ENCODE measurements at regions not wholly inside any gene's neighbourhood (a gene's known extent, or its start where the extent isn't known, plus 50 kb on each side); places are given as distances from the start of the nearest gene placed in this dataset.

DNA sequence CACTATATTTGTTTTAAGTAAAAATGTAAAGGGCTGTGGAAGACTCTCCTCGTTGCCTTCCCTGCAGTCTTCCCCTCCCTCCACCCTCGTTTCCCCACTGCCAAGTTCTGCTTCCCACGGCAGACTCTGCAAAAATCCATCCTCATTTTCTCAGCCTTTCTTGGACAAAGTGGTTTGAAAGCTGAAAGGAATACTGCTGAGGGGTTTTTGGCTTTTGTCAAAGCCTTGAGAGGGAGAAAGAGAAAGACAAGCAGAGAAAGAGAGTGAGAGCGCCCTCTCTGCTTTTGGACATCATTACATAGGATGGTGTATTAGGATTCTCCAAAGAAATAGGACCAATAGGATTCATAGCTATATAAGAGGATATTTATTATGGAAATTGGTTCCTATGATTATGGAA is 455.9 kb upstream of the SOX11 start:
- DNase-seq (ENCODE audit: low spot score): no peak

- DNase-seq (ENCODE audit: low spot score): no peak
Measured at GRCh38 chr2:5242751-5243150, 449.4 kb upstream of the SOX11 start.

- DNase-seq (ENCODE audit: low spot score): no peak
Measured at GRCh38 chr2:5250482-5250881, 441.7 kb upstream of the SOX11 start.

GRCh38 chr2:5253263-5253662 is 438.9 kb upstream of the SOX11 start:
- DNase-seq (ENCODE audit: low spot score): no peak

DNA sequence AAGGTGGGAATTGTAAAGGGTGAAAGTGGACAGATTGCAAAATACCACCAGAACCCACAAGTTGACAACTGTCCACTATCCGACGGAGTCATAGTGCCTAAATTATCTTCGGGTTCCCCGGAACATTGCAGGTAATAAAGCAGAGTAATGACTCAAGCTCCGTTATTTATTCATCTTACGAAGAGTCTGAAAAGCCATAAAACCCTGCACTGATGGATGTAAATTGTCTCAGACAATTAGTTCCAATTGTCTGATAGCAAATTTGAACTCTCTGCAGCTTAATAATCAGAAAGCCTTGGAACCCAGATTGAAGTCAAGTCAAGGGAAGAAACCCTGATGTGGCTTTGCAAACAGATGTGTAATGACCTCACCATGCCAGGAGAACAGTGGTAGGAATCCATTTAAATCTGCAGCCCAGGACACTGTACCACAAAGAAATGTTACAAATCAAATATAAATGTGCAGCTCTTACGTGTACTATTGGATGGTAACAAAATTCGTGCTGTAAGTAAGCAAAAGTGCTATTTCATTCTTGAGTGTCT is 437.3 kb upstream of the SOX11 start:
- no peak for DNase-seq (ENCODE audit: low spot score)

GRCh38 chr2:5263291-5263690 is 428.9 kb upstream of the SOX11 start:
- DNase-seq (ENCODE audit: low spot score): no peak

GRCh38 chr2:5264361-5264760 is 427.8 kb upstream of the SOX11 start:
- no peak for DNase-seq (ENCODE audit: low spot score)

DNA sequence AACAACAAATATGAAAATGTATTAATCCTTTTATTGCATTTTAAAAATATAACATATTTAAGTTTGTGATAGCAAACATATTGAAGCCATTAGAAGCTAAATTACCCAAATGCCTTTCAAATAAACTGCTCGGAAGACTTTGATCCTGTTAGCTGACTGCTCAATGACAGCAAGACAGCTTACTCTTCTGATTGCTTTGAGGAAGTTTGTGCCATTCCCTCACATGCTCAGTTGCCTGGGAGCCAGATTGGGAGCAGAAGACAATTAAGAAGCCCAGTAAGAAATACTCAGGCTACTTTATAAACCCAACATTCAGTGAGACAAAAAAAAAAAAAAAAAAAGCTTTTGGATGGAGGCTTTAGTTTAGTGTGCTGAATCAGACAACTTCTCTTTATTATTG is 407.1 kb upstream of the SOX11 start:
- DNase-seq (ENCODE audit: low spot score): no peak

DNA sequence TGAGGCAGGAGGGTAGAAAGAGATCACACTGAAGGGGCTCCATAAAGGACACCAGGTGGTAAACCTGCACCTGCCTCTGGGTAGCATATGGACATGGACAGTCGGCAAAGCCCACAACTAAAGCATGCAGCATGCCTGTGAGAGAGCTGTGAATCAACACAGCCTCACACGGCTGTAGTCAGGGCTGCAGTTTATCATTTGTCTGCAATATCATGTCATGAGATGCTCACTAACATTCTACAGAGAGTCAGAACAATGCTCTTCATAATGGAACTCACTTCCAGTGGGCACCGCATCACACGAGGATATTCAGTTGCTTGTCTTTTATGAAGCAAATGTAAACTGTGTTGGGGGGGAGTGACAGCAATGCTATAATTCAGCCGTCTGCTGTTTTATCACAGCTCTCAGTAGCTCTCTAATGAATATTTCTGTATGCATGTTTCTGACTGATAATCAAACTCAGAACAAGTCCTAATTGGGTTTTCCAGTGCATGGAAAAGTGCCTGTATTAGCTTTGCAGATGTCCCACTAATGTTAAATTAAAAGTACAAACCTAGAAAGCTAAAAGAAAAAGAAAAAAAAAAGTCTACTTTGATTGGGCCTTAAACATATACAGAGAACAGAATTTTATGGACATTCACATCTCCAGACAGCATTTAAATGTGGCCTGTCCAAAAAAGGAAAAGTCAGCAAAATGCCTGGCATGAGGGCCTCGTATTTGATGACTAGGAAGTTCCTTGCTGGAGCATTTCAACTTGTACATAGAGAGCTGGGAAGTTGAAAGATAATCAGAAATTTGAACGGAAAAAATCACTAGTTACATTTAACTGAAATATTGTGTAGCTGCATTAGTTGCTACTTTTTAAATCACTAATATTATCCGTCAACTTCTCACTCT is 406.1 kb upstream of the SOX11 start:
- no peak for DNase-seq (ENCODE audit: low spot score)

GRCh38 chr2:5287558-5288334 is 404.4 kb upstream of the SOX11 start:
- DNase-seq (ENCODE audit: low spot score): no peak

- no peak for DNase-seq (ENCODE audit: low spot score)
Measured at GRCh38 chr2:5290900-5291546, 401.2 kb upstream of the SOX11 start.

DNA sequence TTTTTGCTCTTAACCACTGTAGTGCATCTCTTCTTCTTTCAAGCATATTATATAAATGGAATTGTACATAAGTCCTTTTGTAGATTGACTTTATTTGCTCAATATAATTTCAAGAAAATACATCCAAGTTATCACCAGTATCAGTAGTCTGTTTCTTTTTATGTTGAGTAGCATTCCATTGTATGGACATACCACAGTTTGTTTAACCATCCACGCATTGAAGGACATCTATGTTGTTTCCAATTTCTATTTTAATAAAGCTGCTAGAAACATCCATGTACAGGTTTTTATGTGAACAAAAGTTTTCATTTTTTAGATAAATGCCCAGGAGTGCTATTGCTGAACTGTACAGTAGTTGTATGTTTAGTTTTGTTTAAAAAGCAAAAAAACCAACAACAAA is 387.5 kb upstream of the SOX11 start:
- DNase-seq (ENCODE audit: low spot score): no peak

DNA sequence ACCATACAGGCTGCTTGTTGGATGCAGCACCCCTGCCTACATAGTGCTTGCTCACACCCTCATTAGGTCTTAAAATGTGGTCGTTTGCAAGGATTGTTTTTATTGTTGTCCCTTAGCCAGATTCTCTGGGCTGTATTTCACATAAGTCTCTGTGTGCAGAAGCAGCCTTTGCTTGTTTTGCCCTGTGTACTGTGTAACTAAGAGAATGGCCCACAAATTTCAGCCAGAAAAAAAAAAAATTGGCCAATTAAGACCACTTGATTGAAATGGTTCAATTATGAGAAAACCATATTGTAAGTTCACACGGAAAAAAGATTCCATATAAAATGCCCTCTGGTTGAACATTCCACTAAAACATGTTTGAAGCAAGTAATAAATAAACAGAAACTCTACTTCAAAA is 377.1 kb upstream of the SOX11 start:
- DNase-seq (ENCODE audit: low spot score): no peak

DNA sequence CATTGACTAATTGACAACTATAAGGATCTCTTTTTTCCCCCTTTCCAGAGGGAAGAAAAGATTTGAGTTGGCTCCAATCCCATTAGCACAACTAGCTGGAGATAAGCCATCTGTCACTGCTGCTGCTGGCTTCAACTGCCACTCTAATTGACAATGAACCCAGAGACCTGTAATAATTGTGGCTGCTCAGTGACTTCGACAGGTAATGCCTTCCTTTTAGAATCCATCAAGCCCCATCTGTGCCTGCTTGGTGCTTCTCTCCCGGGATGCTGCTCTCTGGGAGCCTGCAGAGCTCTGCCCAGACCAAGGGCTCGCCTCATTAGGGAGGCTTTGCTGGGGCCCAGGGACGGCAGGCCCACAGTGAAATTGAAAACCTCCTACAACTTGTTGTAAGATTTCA is 376.7 kb upstream of the SOX11 start:
- DNase-seq (ENCODE audit: low spot score): no peak

DNA sequence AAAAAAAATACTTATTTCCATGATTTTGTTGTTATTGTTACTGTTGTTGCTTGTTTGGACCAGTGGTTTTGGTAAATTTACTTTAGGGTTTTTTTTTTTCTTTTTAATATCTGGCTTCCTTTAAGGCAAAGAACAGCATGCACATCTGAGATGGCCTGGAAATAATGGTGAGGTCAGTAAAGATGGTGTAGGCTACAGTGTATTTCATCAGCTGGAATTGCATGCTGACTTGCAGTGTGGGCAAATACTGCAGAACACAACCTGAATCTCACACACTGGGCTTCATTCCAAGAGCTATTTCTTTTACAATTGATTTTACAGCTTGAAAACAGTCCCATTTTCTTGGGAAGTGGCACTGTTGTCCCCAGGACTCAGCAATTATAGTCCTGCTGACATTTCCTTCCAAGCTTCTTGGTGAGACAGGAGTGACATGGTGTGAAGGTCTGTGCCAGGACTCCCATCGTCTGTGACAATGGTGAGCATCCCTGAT is 376.1 kb upstream of the SOX11 start:
- no peak for DNase-seq (ENCODE audit: low spot score)

DNA sequence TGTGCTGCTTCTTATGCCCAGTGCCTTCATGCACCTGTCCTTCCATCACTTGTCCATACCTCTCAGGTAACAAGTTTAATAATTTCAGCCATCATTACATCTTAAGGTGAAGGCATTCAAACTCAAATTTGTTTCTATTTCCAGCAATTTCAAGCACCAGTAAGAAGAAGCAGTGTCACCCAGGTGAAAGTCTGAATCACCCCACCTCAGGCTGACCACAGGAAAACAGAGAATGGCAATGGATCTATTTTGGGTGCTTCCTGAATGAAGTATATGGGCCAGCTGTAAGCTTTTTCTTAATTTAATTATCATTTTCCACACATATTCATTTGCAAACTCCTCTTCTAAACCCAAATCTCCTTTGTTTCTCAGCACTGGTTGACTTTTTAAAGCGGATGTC is 372.7 kb upstream of the SOX11 start:
- DNase-seq (ENCODE audit: low spot score): no peak

GRCh38 chr2:5322396-5322795 is 369.8 kb upstream of the SOX11 start:
- no peak for DNase-seq (ENCODE audit: low spot score)

DNA sequence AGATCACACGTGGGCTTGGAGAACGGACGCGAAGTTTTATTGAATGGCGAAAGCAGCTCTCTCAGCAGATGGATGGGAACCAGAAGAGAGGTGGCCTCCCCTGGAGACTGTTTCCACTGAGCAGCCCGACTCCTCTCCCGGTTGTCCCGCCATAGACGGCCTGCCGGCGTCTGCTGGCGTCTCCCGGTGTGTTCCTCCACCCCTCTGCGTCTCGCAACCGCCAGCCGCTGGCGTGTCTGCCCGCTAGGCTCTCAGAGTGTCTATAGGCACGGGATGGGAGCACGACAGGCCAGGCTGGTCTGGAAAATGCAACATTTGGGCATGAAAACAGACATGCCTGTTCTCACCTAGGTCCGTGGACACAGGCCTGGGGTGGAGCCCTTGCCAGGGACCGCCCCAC is 366.7 kb upstream of the SOX11 start:
- no peak for DNase-seq (ENCODE audit: low spot score)

- no peak for DNase-seq (ENCODE audit: low spot score)
Measured at GRCh38 chr2:5328826-5329225, 363.4 kb upstream of the SOX11 start.

DNA sequence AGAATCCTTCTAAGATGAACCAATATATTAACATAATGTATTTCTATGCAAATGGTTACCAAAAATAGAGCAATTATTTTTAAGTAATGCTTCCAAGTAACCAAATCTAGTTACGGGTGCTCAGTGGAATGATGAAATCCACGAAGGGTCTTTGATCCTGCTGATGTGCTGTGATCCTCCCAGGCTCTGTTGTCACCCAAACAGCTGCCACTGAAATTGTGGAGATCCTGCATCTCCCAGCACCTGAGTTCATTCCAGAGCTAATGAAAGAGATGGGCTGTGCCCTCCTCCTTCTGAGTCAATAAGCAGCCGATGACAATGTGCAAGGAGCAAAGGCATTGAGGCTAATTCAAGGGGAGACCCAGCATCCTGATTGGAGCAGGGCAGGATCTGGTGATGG is 362.4 kb upstream of the SOX11 start:
- DNase-seq (ENCODE audit: low spot score): no peak

DNA sequence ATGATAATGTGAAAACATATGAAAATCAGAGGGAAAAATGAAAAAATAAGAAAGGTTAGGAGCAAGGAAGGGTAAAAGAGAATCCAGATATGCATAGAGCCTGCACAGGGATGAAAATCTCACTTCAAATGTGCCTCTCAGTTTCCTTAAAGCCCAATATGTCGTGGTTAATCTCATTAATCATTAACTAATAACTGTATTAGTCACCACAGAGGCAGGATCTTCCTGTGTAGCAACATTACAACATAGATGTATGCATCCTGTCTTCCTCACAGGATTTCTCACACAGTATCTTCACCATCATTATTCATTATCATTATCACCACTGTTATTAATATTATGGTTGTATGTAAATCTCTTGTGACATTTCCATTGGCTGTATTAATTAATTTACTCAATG is 361.2 kb upstream of the SOX11 start:
- no peak for DNase-seq (ENCODE audit: low spot score)

DNA sequence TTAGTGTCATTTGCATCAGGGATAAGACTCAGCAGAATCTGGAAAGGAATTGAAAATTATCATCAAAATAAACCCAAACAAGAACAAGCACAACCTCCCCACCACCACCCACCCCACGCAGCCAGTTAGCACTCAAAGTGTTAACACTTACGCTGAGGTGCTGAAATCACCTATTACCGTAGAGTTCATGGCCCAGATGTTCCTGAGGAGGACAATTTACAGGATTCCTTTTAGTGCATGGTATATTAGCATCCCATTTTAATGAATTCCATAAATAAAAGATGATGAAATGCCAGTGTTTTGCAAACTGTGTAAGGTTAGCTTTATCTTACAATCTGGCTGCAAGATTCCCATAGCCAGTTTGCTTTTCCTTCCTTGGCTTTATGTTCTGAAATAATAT is 359.3 kb upstream of the SOX11 start:
- DNase-seq (ENCODE audit: low spot score): no peak

DNA sequence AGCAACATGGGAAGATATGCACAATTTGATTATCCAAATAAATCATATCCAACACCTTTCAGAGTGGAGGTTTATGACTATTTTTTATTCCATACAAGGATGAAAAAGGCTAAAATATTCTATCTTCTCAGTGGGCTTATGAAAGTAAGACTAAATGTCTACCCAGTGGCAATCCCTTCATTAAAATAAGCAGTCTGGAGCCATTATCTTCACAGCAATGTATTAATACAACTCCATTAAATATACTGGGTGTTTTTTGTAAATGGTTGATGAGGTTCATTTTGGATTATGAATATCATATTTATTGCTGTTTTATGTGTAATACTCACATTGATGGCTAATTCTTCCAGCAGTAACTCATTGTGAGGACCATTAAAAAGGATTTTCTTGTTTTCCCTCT is 352.7 kb upstream of the SOX11 start:
- no peak for DNase-seq (ENCODE audit: low spot score)

All from HuH-7.5 (cell line).